CD4-positive, alpha-beta T cell (primary cell): ENCODE measurements at regions not wholly inside any gene's neighbourhood (a gene's known extent, or its start where the extent isn't known, plus 50 kb on each side); places are given as distances from the start of the nearest gene placed in this dataset.

Experiments
- ATAC-seq: fragments of 200-7000 bp; cut with Tn5 transposase; one replicate; pipeline ENCODE4 v1.10.0; 2022; ENCODE audit warnings: mild to moderate bottlenecking; ENCODE audit not compliant: poor library complexity
- CTCF ChIA-PET: fragments of 350-600 bp; sonication (Branson Sonifier 250); formaldehyde crosslinking; loops from one replicate; lab custom pipeline; 2021; ENCODE audit warnings: antibody characterized with exemption, inconsistent platforms; lab: Charles Lee
- POLR2A ChIA-PET: fragments of 350-600 bp; sonication (Branson Sonifier 250); formaldehyde crosslinking; loops from one replicate; lab custom pipeline; 2021; ENCODE audit warnings: antibody characterized with exemption, inconsistent platforms; lab: Charles Lee
- DNase-seq, 14 experiments: peaks; one replicate each; pipeline ENCODE4 v3.0.0-alpha.2; 2013 to 2020; ENCODE audit warnings: mixed read lengths in 2 of 14
- H3K27ac ChIP-seq, 2 donors: one replicate each; pipeline versions ENCODE4 v1.5.1 to v1.7.0; 2013; ENCODE audit warnings: low read length in 2 of 2, low read depth in 1 of 2, mild to moderate bottlenecking in 1 of 2
- H3K27me3 ChIP-seq, 2 experiments: 1 replicate in 1 of 2; 2 replicates in 1 of 2; pipeline versions ENCODE4 v1.6.1 to v1.7.0; 2013; ENCODE audit warnings: low read length in 2 of 2, control low read depth in 1 of 2, mild to moderate bottlenecking in 1 of 2, moderate library complexity in 1 of 2; ENCODE audit not compliant: insufficient read depth in 2 of 2, control insufficient read depth in 1 of 2
- H3K36me3 ChIP-seq: one replicate; pipeline ENCODE4 v1.6.1; 2013; ENCODE audit warnings: low read length, control low read depth; ENCODE audit not compliant: insufficient read depth
- H3K4me1 ChIP-seq: one replicate; pipeline ENCODE4 v1.6.1; 2013; ENCODE audit warnings: low read length, control low read depth; ENCODE audit not compliant: insufficient read depth
- H3K4me3 ChIP-seq: one replicate; pipeline ENCODE4 v1.5.1; 2013; ENCODE audit warnings: mild to moderate bottlenecking, low read length, moderate library complexity
- H3K9me3 ChIP-seq, 2 experiments: 1 replicate in 1 of 2; 2 replicates in 1 of 2; pipeline versions ENCODE4 v1.6.1 to v1.7.0; 2013; ENCODE audit warnings: low read length in 2 of 2, mild to moderate bottlenecking in 2 of 2, control low read depth in 1 of 2, moderate library complexity in 1 of 2; ENCODE audit not compliant: control insufficient read depth in 1 of 2, insufficient read depth in 1 of 2
- H3K27ac Mint-ChIP-seq: one replicate; pipeline ENCODE4 v1.8.0; 2020; ENCODE audit warnings: mixed read lengths
- H3K27me3 Mint-ChIP-seq: one replicate; pipeline ENCODE4 v1.8.0; 2021; ENCODE audit warnings: mixed read lengths
- H3K36me3 Mint-ChIP-seq: one replicate; pipeline ENCODE4 v1.8.0; 2021; ENCODE audit warnings: low read depth, mixed read lengths
- H3K4me1 Mint-ChIP-seq: one replicate; pipeline ENCODE4 v1.8.0; 2021; ENCODE audit warnings: low read depth, mixed read lengths
- H3K4me3 Mint-ChIP-seq: one replicate; pipeline ENCODE4 v1.8.0; 2020; ENCODE audit warnings: mild to moderate bottlenecking, mixed read lengths
- H3K9me3 Mint-ChIP-seq: one replicate; pipeline ENCODE4 v1.8.0; 2020; ENCODE audit warnings: mixed read lengths
- CTCF ChIP-seq: fragments of 200-600 bp; IDR thresholded peaks from one replicate; pipeline ENCODE4 v1.8.0; 2022; ENCODE audit warnings: antibody characterized with exemption, mild to moderate bottlenecking
- intact Hi-C, 2 experiments: fragments of 100-400 bp; cut with DNase I in 1 of 2; cut with micrococcal nuclease in 1 of 2; formaldehyde crosslinking; loops; one replicate each; pipeline versions ENCODE4 v1.15.1 to v1.9.0; 2023 to 2025; cut with DNase I, micrococcal nuclease

DNA sequence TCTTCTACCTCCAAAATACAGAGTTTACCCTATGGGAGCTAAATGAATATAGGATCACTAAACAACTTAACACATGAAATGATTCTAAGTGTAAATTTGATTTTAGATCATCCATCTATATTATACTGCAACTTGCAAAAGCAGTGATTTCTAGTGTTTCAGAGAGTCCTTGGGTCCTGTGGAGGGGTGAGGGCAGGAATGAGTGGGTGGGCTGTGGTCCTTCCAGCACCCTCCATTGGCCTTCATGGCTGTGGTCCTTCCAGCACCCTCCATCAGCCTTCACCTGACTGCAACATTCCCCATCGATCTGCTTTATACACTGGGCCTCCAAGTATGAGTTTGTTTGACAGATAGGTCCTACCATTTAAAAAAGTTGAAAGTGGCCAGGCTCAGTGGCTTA, 70.5 kb downstream of the TTC6 start:
- H3K27me3 ChIP-seq: no peaks in the 10 kb centered on the region
- no peak overlapping the region for H3K27ac Mint-ChIP-seq
- CTCF ChIA-PET: no interaction called here
- H3K4me3 Mint-ChIP-seq: no peak overlapping the region
- H3K9me3 ChIP-seq: no peaks in the 10 kb centered on the region
- POLR2A ChIA-PET: no interaction called here
- H3K4me3 ChIP-seq: no peak overlapping the region
- H3K9me3 Mint-ChIP-seq: peaks cover 13% of the 10 kb centered on the region
- H3K4me1 ChIP-seq: no peaks in the 10 kb centered on the region
- intact Hi-C loops: no loop called here
- DNase-seq (no peak), ATAC-seq (no peak)
- no peak overlapping the region for H3K27ac ChIP-seq
- no peak for TF ChIP-seq CTCF
- H3K36me3 ChIP-seq: no peaks in the 10 kb centered on the region
- H3K36me3 Mint-ChIP-seq: no peaks in the 10 kb centered on the region
- no peaks in the 10 kb centered on the region for H3K27me3 Mint-ChIP-seq
- no peaks in the 10 kb centered on the region for H3K4me1 Mint-ChIP-seq

DNA sequence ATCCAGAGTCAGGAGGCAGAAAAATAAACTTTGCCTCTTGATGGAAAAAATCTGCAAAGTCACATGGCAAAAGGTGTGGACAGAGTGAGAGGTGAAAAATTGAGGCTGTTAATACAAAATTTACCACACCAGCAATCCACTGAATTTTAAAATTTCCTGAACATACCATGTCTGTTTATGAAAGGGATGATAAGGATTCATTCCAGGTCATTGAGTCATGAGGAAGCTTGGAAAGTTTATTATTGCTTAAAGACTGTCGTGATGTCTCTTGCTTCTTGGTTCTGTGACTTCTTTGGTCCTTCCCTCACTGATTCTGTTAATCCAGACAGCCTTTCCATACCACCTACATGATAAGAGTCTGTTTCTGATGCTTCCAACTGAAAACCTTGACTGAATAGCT, 73.2 kb downstream of the TTC6 start:
- H3K4me3 ChIP-seq: no peak overlapping the region
- no peaks in the 10 kb centered on the region for H3K36me3 ChIP-seq
- no peak overlapping the region for H3K27ac ChIP-seq
- ChIA-PET POLR2A (no interaction called here), CTCF (no interaction called here)
- H3K4me3 Mint-ChIP-seq: no peak overlapping the region
- H3K36me3 Mint-ChIP-seq: no peaks in the 10 kb centered on the region
- no peak overlapping the region for H3K27ac Mint-ChIP-seq
- peaks cover 13% of the 10 kb centered on the region for H3K9me3 Mint-ChIP-seq
- intact Hi-C loops: no loop called here
- TF ChIP-seq CTCF: no peak
- H3K4me1 ChIP-seq: no peaks in the 10 kb centered on the region
- H3K9me3 ChIP-seq: no peaks in the 10 kb centered on the region
- DNase-seq: no peak
- no peak for ATAC-seq
- no peaks in the 10 kb centered on the region for H3K27me3 ChIP-seq
- H3K27me3 Mint-ChIP-seq: no peaks in the 10 kb centered on the region
- no peaks in the 10 kb centered on the region for H3K4me1 Mint-ChIP-seq

- no peaks in the 10 kb centered on the region for H3K27me3 Mint-ChIP-seq
- no peaks in the 10 kb centered on the region for H3K4me1 ChIP-seq
- H3K36me3 Mint-ChIP-seq: no peaks in the 10 kb centered on the region
- H3K9me3 ChIP-seq: no peaks in the 10 kb centered on the region
- H3K4me1 Mint-ChIP-seq: no peaks in the 10 kb centered on the region
- H3K4me3 Mint-ChIP-seq: no peak overlapping the region
- ChIA-PET POLR2A (no interaction called here), CTCF (no interaction called here)
- H3K9me3 Mint-ChIP-seq: peaks cover 10% of the 10 kb centered on the region
- no peak for DNase-seq
- intact Hi-C loops: no loop called here
- H3K27me3 ChIP-seq: no peaks in the 10 kb centered on the region
- no peaks in the 10 kb centered on the region for H3K36me3 ChIP-seq
- TF ChIP-seq CTCF: no peak
- no peak overlapping the region for H3K27ac ChIP-seq
- H3K4me3 ChIP-seq: no peak overlapping the region
- no peak for ATAC-seq
- no peak overlapping the region for H3K27ac Mint-ChIP-seq
These were observed 73.8 kb downstream of the TTC6 start for GRCh38 chr14:37669242-37669641.
